Astrocyte (in vitro differentiated cells and primary cell): ENCODE measurements at regions not wholly inside any gene's neighbourhood (a gene's known extent, or its start where the extent isn't known, plus 50 kb on each side); places are given as distances from the start of the nearest gene placed in this dataset.

Experiments
- EZH2 ChIP-seq: IDR thresholded peaks from 2 replicates; pipeline ENCODE4 v1.6.1; 2012; ENCODE audit warnings: mild to moderate bottlenecking, low read length, inconsistent platforms; ENCODE audit not compliant: insufficient read depth
- TF ChIP-seq, protein P1 (sequence below): IDR thresholded peaks from 2 replicates; pipeline ENCODE4 v1.5.1; 2011; ENCODE audit warnings: low read depth, mild to moderate bottlenecking, inconsistent platforms, low read length, moderate library complexity; ENCODE audit not compliant: insufficient read depth

DNA sequence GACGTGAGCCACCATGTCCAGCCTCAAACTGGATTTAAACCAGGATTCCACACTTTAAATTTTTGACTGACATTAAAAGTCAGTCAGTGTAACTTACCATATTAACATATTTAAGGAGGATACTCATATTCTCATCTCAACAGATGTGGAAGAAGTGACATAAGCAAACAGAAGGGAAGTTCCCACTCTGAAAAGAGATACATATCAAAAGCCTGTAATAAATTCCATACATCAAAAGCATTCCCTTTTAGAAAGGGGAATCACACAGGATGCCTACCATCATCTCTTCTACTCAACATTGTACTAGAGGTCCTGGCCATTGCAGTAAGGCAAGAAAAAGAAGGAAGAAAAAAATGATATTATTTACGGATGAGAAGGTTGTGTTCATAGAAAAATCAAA, 618.2 kb upstream of the DIPK2B start:
- TF ChIP-seq, protein P1, sequence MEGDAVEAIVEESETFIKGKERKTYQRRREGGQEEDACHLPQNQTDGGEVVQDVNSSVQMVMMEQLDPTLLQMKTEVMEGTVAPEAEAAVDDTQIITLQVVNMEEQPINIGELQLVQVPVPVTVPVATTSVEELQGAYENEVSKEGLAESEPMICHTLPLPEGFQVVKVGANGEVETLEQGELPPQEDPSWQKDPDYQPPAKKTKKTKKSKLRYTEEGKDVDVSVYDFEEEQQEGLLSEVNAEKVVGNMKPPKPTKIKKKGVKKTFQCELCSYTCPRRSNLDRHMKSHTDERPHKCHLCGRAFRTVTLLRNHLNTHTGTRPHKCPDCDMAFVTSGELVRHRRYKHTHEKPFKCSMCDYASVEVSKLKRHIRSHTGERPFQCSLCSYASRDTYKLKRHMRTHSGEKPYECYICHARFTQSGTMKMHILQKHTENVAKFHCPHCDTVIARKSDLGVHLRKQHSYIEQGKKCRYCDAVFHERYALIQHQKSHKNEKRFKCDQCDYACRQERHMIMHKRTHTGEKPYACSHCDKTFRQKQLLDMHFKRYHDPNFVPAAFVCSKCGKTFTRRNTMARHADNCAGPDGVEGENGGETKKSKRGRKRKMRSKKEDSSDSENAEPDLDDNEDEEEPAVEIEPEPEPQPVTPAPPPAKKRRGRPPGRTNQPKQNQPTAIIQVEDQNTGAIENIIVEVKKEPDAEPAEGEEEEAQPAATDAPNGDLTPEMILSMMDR: no peak
- no peak for TF ChIP-seq EZH2
